Prostate gland (tissue), 2 donors: ENCODE measurements at regions not wholly inside any gene's neighbourhood (a gene's known extent, or its start where the extent isn't known, plus 50 kb on each side); places are given as distances from the start of the nearest gene placed in this dataset.

ENCODE experiments used
- DNase-seq: peaks from one replicate; pipeline ENCODE4 v3.0.0-alpha.2; 2019; ENCODE audit warnings: low spot score
- H3K27ac ChIP-seq, 2 donors: fragments of 200-600 bp; sonication (generic); 2 replicates each; pipeline ENCODE4 v1.5.1; 2017 to 2019
- H3K27me3 ChIP-seq: fragments of 200-600 bp; sonication (generic); replicated peaks from 2 replicates; pipeline ENCODE4 v1.5.1; 2019; ENCODE audit not compliant: insufficient read depth
- H3K36me3 ChIP-seq, 2 donors: fragments of 200-600 bp; sonication (generic); 1 replicate in 1 of 2; 2 replicates in 1 of 2; pipeline versions ENCODE4 v1.5.1 to v1.8.1; 2017 to 2019
- H3K4me1 ChIP-seq: fragments of 200-600 bp; sonication (generic); replicated peaks from 2 replicates; pipeline ENCODE4 v1.5.1; 2019
- H3K4me3 ChIP-seq, 2 donors: fragments of 200-600 bp; sonication (generic); 2 replicates each; pipeline ENCODE4 v1.5.1; 2017 to 2019
- H3K9me3 ChIP-seq: fragments of 200-600 bp; sonication (generic); 2 replicates; pipeline ENCODE4 v1.5.1; 2017
- POLR2A ChIP-seq: fragments of 450-650 bp; IDR thresholded peaks from one replicate; pipeline ENCODE4 v1.6.1; 2016; ENCODE audit warnings: antibody characterized with exemption, mild to moderate bottlenecking
- POLR2AphosphoS5 ChIP-seq: sonication (generic); formaldehyde crosslinking; IDR thresholded peaks from one replicate; pipeline ENCODE4 v1.6.1; 2017; ENCODE audit warnings: antibody characterized with exemption
- WGBS: methylation state at CpG from one replicate; pipeline ENCODE4 v1.1.5; 2018; 5-methylcytosine and 5-hydroxymethylcytosine counted together
- intact Hi-C: fragments of 100-400 bp; cut with DNase I; formaldehyde crosslinking; loops from one replicate; pipeline ENCODE4 v1.14.2; 2022
- TF ChIP-seq, protein P1 (sequence below), 4 experiments: fragments of 200-600 bp in 2 of 4; fragments of 450-650 bp in 2 of 4; sonication (generic) in 2 of 4; IDR thresholded peaks; 1 replicate in 3 of 4; 2 replicates in 1 of 4; pipeline ENCODE4 v1.5.1; 2016 to 2019; ENCODE audit warnings: antibody characterized with exemption in 4 of 4, mild to moderate bottlenecking in 2 of 4, moderate library complexity in 2 of 4

DNA sequence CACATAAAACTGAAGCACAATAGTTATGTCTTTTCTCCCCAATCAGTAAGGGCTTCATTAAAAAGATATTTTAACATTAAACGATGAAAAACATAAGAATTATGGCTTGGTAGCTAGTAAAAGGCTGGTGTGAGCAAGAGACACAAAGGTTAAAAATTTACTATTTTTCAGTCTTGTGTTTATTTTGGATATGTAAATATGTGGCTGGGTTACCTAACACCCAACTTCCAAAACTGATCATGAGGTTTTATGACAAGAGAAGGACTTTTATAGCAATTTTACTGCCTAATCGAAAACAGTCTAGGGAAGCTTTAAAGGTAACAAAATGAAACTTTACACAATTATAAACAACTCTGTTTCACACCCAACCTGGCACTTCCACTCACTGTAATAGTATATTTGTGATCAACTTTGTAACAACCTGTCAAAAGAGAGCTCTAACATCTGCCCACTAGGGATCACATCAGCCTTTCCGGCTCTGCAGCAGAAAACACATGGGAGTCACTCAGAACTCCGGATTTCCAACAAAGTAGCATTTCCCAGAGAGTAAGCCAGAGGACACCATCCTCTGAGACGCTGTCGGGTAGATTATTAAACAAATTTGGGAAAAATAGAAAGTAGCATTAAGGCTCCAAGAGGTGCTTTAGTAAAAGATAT, 123.4 kb upstream of the C2CD4B start:
- Histone ChIP-seq H3K27me3 (no peaks in the 10 kb centered on the region), H3K9me3 (no peaks in the 10 kb centered on the region), H3K27ac (no peak overlapping the region), H3K4me1 (no peaks in the 10 kb centered on the region), H3K4me3 (no peak overlapping the region), H3K36me3 (no peaks in the 10 kb centered on the region)
- TF ChIP-seq, protein P1, sequence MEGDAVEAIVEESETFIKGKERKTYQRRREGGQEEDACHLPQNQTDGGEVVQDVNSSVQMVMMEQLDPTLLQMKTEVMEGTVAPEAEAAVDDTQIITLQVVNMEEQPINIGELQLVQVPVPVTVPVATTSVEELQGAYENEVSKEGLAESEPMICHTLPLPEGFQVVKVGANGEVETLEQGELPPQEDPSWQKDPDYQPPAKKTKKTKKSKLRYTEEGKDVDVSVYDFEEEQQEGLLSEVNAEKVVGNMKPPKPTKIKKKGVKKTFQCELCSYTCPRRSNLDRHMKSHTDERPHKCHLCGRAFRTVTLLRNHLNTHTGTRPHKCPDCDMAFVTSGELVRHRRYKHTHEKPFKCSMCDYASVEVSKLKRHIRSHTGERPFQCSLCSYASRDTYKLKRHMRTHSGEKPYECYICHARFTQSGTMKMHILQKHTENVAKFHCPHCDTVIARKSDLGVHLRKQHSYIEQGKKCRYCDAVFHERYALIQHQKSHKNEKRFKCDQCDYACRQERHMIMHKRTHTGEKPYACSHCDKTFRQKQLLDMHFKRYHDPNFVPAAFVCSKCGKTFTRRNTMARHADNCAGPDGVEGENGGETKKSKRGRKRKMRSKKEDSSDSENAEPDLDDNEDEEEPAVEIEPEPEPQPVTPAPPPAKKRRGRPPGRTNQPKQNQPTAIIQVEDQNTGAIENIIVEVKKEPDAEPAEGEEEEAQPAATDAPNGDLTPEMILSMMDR (IDR thresholded peaks at IDR 0.05), result no peak
- TF ChIP-seq POLR2AphosphoS5 (no peak), POLR2A (no peak)
- intact Hi-C loops, result no loop called here
- WGBS, result 66% methylated on average over 6 of the region's 6 CpGs
- no peak for DNase-seq

DNA sequence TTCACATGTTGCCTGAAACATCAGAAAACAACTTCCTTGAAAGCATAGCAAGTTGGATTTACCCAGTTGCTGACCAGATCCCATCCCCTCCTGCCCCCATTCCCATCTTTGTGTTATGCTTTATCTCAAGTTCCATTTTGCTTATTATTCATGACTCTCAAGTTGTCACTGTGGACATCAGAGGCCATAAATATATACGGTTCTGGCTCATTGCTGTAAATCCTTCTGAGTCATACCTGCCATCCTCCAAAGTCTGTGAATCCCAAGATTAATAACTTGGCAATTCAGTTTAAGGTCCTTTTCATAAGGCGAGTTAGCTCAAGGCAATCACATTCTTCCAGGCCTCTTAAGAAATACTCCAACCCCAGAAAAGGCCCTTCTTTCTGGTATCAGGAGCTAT, 126.2 kb upstream of the C2CD4B start:
- Histone ChIP-seq H3K36me3 (no peaks in the 10 kb centered on the region), H3K27ac (no peak overlapping the region), H3K9me3 (no peaks in the 10 kb centered on the region), H3K27me3 (no peaks in the 10 kb centered on the region), H3K4me3 (no peak overlapping the region), H3K4me1 (no peaks in the 10 kb centered on the region)
- intact Hi-C loops, result no loop called here
- WGBS, result 60% methylated on average over 2 of the region's 2 CpGs
- TF ChIP-seq POLR2A, result no peak
- TF ChIP-seq, protein P1 (IDR thresholded peaks at IDR 0.05), result no peak
- TF ChIP-seq POLR2AphosphoS5, result no peak
- no peak for DNase-seq

DNA sequence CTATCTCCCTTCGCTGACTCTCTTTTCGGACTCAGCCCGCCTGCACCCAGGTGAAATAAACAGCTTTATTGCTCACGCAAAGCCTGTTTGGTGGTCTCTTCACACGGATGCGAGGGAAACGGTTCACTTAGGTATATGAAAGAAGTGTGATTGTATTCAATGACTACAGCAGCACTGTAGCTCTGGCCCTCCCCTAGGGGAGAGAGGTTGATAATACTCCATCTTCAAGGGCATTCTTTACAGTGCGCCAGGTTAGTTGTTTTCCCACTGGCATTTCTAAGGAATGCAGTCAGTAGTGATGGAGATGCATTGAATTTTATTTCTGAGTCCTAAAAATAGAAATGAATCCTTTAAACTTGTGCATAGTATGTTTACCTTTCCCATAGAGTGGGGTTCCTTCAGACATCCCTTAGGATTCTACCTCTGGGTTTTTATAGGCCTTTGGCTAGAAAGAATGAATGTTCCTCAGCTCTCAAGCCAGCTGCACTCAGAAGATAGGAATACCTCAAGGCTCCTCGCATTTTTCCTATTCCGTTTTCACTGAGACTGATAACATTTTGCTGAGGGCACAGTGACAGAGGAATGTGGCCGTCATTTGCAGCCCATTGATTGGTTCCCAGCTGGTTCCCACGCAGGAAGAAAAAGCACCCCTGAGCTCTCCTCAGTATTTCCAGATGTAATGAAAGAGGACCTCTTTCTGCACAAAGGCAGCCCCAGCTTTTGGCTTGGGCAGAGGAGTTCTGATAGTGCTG, 131.8 kb upstream of the C2CD4B start:
- Histone ChIP-seq H3K4me3 (no peak overlapping the region), H3K4me1 (no peaks in the 10 kb centered on the region), H3K27ac (no peak overlapping the region), H3K9me3 (no peaks in the 10 kb centered on the region), H3K27me3 (no peaks in the 10 kb centered on the region), H3K36me3 (no peaks in the 10 kb centered on the region)
- TF ChIP-seq, protein P1 (IDR thresholded peaks at IDR 0.05), result no peak
- no peak for TF ChIP-seq POLR2A
- TF ChIP-seq POLR2AphosphoS5, result no peak
- intact Hi-C loops, result no loop called here
- DNase-seq, result no peak
- WGBS, result 64% methylated on average over 12 of the region's 12 CpGs

DNA sequence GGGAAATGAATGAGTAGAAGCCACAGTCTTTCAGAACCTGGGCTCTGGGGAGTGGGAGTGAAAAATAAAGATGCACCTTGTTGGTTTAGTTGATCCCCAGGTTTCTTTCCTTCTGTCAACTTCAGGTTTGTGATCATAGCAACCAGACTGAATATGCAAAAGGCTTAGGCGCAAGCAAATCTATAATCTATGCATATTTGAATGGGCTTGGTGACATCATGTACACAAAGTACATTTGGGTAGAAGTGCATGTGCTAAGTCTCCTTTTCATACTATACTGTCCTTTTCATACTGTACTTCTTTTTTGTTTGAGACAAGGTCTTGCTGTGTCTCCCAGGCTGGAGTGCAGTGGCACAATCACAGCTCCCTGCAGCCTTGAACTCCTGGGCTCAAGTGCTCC, 132.4 kb upstream of the C2CD4B start:
- 100% methylated on average over 1 of the region's 1 CpG for WGBS
- H3K4me3 ChIP-seq, result no peak overlapping the region
- intact Hi-C loops, result no loop called here
- no peaks in the 10 kb centered on the region for H3K27me3 ChIP-seq
- no peak for TF ChIP-seq POLR2A
- TF ChIP-seq, protein P1 (IDR thresholded peaks at IDR 0.05), result no peak
- no peak for TF ChIP-seq POLR2AphosphoS5
- no peaks in the 10 kb centered on the region for H3K36me3 ChIP-seq
- H3K27ac ChIP-seq, result no peak overlapping the region
- DNase-seq, result no peak
- H3K9me3 ChIP-seq, result no peaks in the 10 kb centered on the region
- no peaks in the 10 kb centered on the region for H3K4me1 ChIP-seq

DNA sequence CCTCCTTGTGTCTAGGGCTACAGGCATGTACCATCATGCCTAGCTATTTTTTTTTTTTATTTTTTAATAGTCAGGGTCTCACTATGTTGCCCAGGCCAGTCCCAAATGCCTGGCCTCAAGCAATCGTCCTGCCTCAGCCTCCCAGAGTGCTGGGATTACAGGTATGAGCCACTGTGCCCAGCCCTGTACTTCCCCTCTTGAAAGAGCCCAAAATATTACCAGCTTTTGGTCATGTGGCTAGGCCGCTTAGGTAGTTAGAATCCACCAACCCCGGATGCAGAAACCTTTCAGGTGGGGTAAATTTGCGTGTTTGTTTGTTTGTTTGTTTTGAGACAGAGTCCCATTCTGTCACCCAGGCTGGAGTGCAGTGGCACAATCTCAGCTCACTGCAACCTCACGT, 132.8 kb upstream of the C2CD4B start:
- no peaks in the 10 kb centered on the region for H3K27me3 ChIP-seq
- WGBS, result 76% methylated on average over 5 of the region's 5 CpGs
- no peaks in the 10 kb centered on the region for H3K36me3 ChIP-seq
- TF ChIP-seq POLR2A (no peak), POLR2AphosphoS5 (no peak)
- TF ChIP-seq, protein P1 (IDR thresholded peaks at IDR 0.05), result no peak
- H3K27ac ChIP-seq, result no peak overlapping the region
- no peak overlapping the region for H3K4me3 ChIP-seq
- DNase-seq, result no peak
- intact Hi-C loops, result no loop called here
- no peaks in the 10 kb centered on the region for H3K4me1 ChIP-seq
- H3K9me3 ChIP-seq, result no peaks in the 10 kb centered on the region
